SU-DHL-6 (cell line): ENCODE measurements at regions not wholly inside any gene's neighbourhood (a gene's known extent, or its start where the extent isn't known, plus 50 kb on each side); places are given as distances from the start of the nearest gene placed in this dataset.

Source experiments
- H2AFZ ChIP-seq: fragments of 200-600 bp; sonication (generic); 2 replicates; pipeline ENCODE4 v1.6.1; 2014; ENCODE audit warnings: low read depth, mild to moderate bottlenecking, moderate library complexity, mixed read lengths, antibody characterized with exemption, low read length; ENCODE audit not compliant: severe bottlenecking
- H3F3A ChIP-seq: fragments of 200-600 bp; shearing (Covaris generic); 2 replicates; pipeline ENCODE4 v1.6.0; 2016; ENCODE audit warnings: antibody characterized with exemption, mild to moderate bottlenecking; ENCODE audit not compliant: insufficient read depth
- H3K27ac ChIP-seq: fragments of 200-600 bp; sonication (generic); 2 replicates; pipeline ENCODE4 v1.5.1; 2016; ENCODE audit warnings: low read depth, mild to moderate bottlenecking, low read length, moderate library complexity, mixed read lengths
- H3K27me3 ChIP-seq: fragments of 200-600 bp; sonication (generic), shearing (Covaris generic); 2 replicates; pipeline ENCODE4 v1.6.0; 2014; ENCODE audit warnings: mild to moderate bottlenecking, low read length
- H3K36me3 ChIP-seq: fragments of 200-600 bp; sonication (generic); 2 replicates; pipeline ENCODE4 v1.6.1; 2014; ENCODE audit warnings: mild to moderate bottlenecking, low read length, mixed read lengths
- H3K4me2 ChIP-seq: fragments of 300-600, 200-600 bp; shearing (Covaris generic), sonication (generic); 2 replicates; pipeline ENCODE4 v1.6.0; 2014; ENCODE audit warnings: low read length, low read depth, mild to moderate bottlenecking; ENCODE audit not compliant: poor library complexity, severe bottlenecking
- H3K4me3 ChIP-seq: fragments of 200-600 bp; sonication (generic); 2 replicates; pipeline ENCODE4 v1.5.1; 2014; ENCODE audit warnings: antibody characterized with exemption, low read length, mild to moderate bottlenecking, mixed read lengths; ENCODE audit not compliant: insufficient read depth, poor library complexity, severe bottlenecking
- H3K79me2 ChIP-seq: fragments of 200-600 bp; sonication (generic); 2 replicates; pipeline ENCODE4 v1.6.1; 2014; ENCODE audit warnings: mild to moderate bottlenecking, low read length, moderate library complexity; ENCODE audit not compliant: insufficient read depth
- H3K9ac ChIP-seq: fragments of 200-600 bp; sonication (generic); 2 replicates; pipeline ENCODE4 v1.7.0; 2014; ENCODE audit warnings: mild to moderate bottlenecking, low read length
- H3K9me2 ChIP-seq: fragments of 200-600 bp; sonication (generic); replicated peaks from 2 replicates; pipeline ENCODE4 v1.6.1; 2014; ENCODE audit warnings: low read length; ENCODE audit not compliant: insufficient read depth
- H3K9me3 ChIP-seq: fragments of 200-600 bp; sonication (generic); 2 replicates; pipeline ENCODE4 v1.6.1; 2014; ENCODE audit warnings: low read length, mixed read lengths; ENCODE audit not compliant: insufficient read depth
- H4K20me1 ChIP-seq: fragments of 200-600 bp; sonication (generic); 2 replicates; pipeline ENCODE4 v1.6.1; 2014; ENCODE audit warnings: low read depth, mild to moderate bottlenecking, antibody characterized with exemption, low read length, moderate library complexity, mixed read lengths
- CTCF ChIP-seq: fragments of 200-600 bp; sonication (generic); IDR thresholded peaks from one replicate; pipeline ENCODE4 v1.5.1; 2017; ENCODE audit warnings: antibody characterized with exemption, mild to moderate bottlenecking, low read length, moderate library complexity; ENCODE audit not compliant: insufficient read depth, poor library complexity, severe bottlenecking
- EZH2phosphoT487 ChIP-seq: fragments of 200-600 bp; sonication (generic), shearing (Covaris generic); conservative IDR thresholded peaks from 2 replicates; pipeline ENCODE4 v1.6.1; 2018; ENCODE audit warnings: mild to moderate bottlenecking, antibody characterized with exemption, low read length, moderate library complexity, mixed read lengths

DNA sequence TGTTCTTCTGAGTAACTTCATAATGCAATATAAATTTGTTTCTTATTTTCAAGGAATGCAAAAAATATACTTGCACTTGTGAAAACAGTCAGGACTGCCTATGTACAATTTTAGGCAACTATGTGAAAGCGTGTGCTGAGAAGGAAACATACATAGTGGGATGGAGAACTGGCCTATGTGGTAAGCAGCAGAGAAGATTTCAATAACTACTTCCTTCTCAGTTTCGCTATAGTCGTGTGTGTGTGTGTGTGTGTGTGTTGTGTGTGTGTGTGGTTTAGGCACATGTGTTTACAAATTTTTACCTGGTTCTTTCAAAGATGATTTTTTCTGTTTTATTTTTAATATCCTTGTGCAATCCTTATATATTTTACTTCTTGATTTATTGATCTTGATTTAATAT is 211.8 kb downstream of the LRRK2 start:
- no peak for TF ChIP-seq EZH2phosphoT487
- TF ChIP-seq CTCF = no peak
- H3K27me3 ChIP-seq = no peaks in the 10 kb centered on the region
- H4K20me1 ChIP-seq = peaks cover 3% of the 10 kb centered on the region; the same call in 1 of the 2 replicates
- H3K9me3 ChIP-seq = no peaks in the 10 kb centered on the region
- no peaks in the 10 kb centered on the region for H3K36me3 ChIP-seq
- no peak overlapping the region for H2AFZ ChIP-seq
- no peaks in the 10 kb centered on the region for H3K79me2 ChIP-seq
- no peak overlapping the region for H3K9ac ChIP-seq
- H3K27ac ChIP-seq = no peak overlapping the region
- H3K4me3 ChIP-seq = no peak overlapping the region
- H3F3A ChIP-seq = no peaks in the 10 kb centered on the region
- no peaks in the 10 kb centered on the region for H3K9me2 ChIP-seq
- no peak overlapping the region for H3K4me2 ChIP-seq

- no peak overlapping the region for H3K4me3 ChIP-seq
- no peaks in the 10 kb centered on the region for H4K20me1 ChIP-seq
- H3K27me3 ChIP-seq = no peaks in the 10 kb centered on the region
- H3K79me2 ChIP-seq = no peaks in the 10 kb centered on the region
- H3K9me3 ChIP-seq = no peaks in the 10 kb centered on the region
- no peak overlapping the region for H3K27ac ChIP-seq
- no peak overlapping the region for H2AFZ ChIP-seq
- H3K36me3 ChIP-seq = no peaks in the 10 kb centered on the region
- H3F3A ChIP-seq = no peaks in the 10 kb centered on the region
- H3K9me2 ChIP-seq = no peaks in the 10 kb centered on the region
- no peak for TF ChIP-seq EZH2phosphoT487
- no peak for TF ChIP-seq CTCF
- no peak overlapping the region for H3K9ac ChIP-seq
- no peak overlapping the region for H3K4me2 ChIP-seq
Observed at GRCh38 chr12:40439771-40440492, 215.1 kb downstream of the LRRK2 start.

- no peaks in the 10 kb centered on the region for H3K79me2 ChIP-seq
- no peak overlapping the region for H3K27ac ChIP-seq
- no peaks in the 10 kb centered on the region for H3K36me3 ChIP-seq
- H3K9ac ChIP-seq = no peak overlapping the region
- TF ChIP-seq CTCF = no peak
- TF ChIP-seq EZH2phosphoT487 = no peak
- H3K27me3 ChIP-seq = no peaks in the 10 kb centered on the region
- no peak overlapping the region for H3K4me3 ChIP-seq
- H4K20me1 ChIP-seq = no peaks in the 10 kb centered on the region
- H3K4me2 ChIP-seq = no peak overlapping the region
- H3K9me2 ChIP-seq = no peaks in the 10 kb centered on the region
- no peaks in the 10 kb centered on the region for H3K9me3 ChIP-seq
- no peak overlapping the region for H2AFZ ChIP-seq
- H3F3A ChIP-seq = no peaks in the 10 kb centered on the region
Observed at GRCh38 chr12:40444174-40444573, 219.4 kb downstream of the LRRK2 start.
